ENCODE measurements at regions not wholly inside any gene's neighbourhood (a gene's known extent, or its start where the extent isn't known, plus 50 kb on each side); places are given as distances from the start of the nearest gene placed in this dataset.

DNA sequence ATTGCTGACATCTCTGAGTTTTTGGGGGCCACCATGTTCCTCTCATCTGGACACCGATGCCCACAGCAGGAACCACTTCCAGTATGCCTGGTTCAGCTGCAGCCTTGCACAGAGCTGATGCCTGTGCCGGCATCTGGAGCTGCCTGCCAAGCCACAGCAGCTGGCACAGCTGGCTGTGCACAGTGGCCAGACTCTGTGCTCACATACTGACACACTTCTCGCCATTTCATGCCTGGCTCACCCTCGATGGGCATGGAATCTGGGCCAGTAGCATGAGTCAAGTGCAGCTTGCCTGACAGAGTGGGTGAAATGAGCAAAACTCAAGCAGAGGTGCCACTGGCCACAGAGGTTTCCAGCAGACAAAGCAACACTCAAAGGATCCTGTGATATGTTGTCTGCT lies 863.4 kb downstream of the DNAH5 start:
- TF ChIP-seq, protein P1, sequence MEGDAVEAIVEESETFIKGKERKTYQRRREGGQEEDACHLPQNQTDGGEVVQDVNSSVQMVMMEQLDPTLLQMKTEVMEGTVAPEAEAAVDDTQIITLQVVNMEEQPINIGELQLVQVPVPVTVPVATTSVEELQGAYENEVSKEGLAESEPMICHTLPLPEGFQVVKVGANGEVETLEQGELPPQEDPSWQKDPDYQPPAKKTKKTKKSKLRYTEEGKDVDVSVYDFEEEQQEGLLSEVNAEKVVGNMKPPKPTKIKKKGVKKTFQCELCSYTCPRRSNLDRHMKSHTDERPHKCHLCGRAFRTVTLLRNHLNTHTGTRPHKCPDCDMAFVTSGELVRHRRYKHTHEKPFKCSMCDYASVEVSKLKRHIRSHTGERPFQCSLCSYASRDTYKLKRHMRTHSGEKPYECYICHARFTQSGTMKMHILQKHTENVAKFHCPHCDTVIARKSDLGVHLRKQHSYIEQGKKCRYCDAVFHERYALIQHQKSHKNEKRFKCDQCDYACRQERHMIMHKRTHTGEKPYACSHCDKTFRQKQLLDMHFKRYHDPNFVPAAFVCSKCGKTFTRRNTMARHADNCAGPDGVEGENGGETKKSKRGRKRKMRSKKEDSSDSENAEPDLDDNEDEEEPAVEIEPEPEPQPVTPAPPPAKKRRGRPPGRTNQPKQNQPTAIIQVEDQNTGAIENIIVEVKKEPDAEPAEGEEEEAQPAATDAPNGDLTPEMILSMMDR (IDR thresholded peaks at IDR 0.05) = no peak
- TF ChIP-seq POLR2A (IDR thresholded peaks at IDR 0.05) = no peak

Data from sigmoid colon (tissue), 3 donors.